GM19452 (cell line): ENCODE measurements at regions not wholly inside any gene's neighbourhood (a gene's known extent, or its start where the extent isn't known, plus 50 kb on each side); places are given as distances from the start of the nearest gene placed in this dataset.
"Not testable (repeated sequence)": the region's sequence is repeated elsewhere in the genome, so short reads cannot be mapped to it uniquely, and the experiment has no call there.

Experiments
- ATAC-seq: cut with Tn5 transposase; IDR thresholded peaks from one replicate; pipeline ENCODE4 v1.9.1; 2021; ENCODE audit not compliant: unreplicated experiment

DNA sequence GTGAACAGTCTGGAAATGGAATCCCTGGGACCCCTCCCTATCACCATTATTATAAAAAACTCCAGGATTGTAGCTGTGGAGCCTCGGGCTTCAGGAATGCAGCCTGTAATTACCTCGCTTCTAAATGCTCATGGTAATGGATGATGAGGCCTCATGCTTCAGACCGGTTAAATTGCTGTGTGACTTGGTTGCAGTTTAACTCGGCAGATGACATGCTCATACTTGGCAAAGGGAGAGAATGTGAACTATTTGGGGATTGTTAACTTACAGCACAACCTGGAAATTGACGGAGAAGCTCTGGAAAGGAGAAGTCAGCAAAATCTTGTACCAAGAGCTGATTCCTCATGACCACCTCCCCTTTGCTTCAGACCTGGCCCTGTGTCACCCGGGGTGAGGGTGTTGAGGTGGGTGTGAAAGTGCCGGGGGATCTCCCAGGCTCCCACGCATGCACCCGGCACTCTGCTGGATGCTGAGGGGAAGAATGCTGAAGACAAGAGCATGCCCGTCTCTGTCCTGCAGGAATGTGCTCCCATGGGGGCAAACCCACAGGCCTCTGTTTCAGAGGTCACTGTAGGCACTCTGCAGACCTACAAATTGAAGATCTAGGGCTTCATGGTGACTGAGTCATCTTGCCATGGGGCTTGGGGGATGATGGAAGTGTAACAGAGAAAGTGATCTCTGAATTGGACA is 364.8 kb downstream of the RPS6KC1 start:
- no peak for ATAC-seq

GRCh38 chr1:213416461-213417224 is 365.6 kb downstream of the RPS6KC1 start:
- ATAC-seq, result no peak

GRCh38 chr1:213417225-213417820 is 366.3 kb downstream of the RPS6KC1 start:
- no peak for ATAC-seq

GRCh38 chr1:213417846-213418245 is 366.8 kb downstream of the RPS6KC1 start:
- ATAC-seq, result no peak

DNA sequence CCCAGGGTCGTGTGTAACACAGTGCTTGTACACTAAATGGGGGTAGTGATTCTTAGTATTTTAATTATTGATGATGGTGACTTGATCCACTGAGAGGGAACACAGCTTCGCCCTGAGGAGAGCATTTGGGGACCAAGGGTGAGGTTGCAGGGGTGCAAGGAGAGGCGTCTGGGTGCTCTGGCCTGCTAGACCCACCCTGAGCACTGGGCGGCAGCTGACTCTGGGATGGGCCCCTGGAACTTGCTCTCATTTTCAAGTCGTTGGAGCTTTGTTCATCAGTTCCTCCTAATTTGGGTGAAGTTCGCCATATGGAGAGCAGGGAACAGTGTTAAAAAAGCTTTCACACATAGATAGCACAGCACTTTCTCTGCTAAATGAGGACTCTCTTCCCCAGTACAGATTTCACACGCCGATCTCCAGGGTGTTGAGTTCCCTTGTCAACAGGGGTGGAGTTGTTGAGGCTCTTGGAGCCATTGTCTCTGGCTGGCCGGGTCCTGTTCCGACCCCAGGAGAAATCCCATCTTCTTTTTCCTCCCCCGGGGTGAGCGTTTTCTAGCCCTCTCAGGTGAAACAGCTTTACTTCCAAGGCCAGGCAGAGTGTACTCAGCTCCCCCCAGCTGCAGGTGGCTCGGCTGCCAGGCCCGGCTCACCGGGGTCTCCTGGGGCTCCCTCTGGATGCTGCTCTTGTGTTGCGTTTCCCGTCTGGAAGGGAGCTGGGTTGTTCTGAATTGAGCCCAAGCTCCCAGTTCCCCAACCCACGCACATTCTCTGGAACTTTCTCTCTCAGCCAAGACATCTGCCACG is 367.4 kb downstream of the RPS6KC1 start:
- ATAC-seq, result no peak

- no peak for ATAC-seq
Measured at GRCh38 chr1:213419401-213420030, 368.5 kb downstream of the RPS6KC1 start.

GRCh38 chr1:213421178-213421577 is 370.1 kb downstream of the RPS6KC1 start:
- ATAC-seq, result not testable (repeated sequence)

- ATAC-seq, result no peak
Measured at GRCh38 chr1:213423041-213423440, 372.0 kb downstream of the RPS6KC1 start.

GRCh38 chr1:213423605-213424004 is 372.6 kb downstream of the RPS6KC1 start:
- ATAC-seq, result no peak

DNA sequence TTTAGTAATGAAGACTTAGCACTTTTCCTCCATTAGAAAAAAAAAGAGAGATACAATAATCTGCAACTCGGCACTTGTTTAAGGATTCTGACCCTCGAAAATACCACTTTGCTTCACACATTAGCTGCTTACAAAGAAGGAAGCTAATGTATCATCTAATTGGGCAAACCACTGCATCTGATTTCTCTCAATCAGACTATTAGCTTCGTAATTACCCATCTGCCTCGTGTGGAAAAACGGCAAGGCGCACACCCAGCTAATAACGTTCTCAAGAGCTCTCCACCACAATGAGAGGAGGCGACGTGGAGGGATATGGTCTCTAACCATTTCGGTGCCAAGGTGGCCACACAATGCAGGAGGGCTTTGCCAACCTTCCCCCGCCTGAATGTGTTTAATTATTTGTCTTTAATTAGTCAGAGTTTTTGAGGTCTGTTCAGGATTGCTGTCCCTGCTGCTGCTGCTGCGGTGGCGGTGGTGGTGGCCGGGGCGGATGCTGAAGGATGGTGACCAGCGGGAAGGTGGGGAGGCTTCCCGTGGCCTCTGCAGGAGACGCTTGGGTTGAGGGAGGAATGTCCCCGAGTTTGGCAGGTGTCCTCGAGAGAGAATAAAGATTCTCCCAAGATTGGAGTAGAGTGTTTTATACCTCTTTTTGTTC is 374.5 kb downstream of the RPS6KC1 start:
- no peak for ATAC-seq

GRCh38 chr1:213429642-213430041 is 378.6 kb downstream of the RPS6KC1 start:
- no peak for ATAC-seq

GRCh38 chr1:213435715-213436114 is 384.7 kb downstream of the RPS6KC1 start:
- ATAC-seq, result no peak

DNA sequence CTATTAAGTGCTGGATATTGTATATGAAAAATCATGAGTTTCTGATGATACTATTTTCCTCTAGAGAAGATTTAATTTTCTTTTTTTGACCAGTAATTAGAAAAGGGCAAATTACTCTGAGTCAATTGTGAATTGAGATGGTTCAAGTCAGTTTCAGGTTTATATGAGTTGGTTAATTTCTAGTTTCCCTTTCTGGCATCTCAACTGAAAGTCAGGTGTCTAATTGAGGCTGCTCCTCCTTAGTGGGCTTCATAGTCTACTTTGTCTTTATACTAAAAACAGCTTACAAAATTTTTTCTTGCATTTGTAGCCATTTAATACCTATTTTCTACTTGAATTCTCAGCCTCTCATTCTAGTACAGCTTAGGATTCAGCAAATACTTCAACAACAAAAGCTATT is 387.3 kb downstream of the RPS6KC1 start:
- no peak for ATAC-seq

DNA sequence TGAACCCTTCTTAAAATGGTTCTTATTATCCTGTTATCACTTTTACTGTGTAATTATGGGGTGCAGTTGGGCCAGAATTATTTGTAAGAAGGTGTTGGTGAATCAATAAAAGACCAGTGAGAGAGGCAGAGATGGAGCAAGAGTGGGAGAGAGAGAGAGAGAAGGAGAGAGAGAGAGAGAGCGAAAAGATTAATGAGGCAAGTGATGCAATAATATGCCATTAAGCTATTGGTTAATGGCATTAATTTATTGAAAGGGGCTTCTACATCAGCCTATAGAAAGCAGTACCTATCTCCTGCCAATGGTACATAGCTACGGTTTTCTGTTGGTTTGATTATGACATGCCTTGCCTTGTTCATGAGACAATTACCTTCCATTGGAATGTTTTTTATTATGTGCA is 388.7 kb downstream of the RPS6KC1 start:
- no peak for ATAC-seq

DNA sequence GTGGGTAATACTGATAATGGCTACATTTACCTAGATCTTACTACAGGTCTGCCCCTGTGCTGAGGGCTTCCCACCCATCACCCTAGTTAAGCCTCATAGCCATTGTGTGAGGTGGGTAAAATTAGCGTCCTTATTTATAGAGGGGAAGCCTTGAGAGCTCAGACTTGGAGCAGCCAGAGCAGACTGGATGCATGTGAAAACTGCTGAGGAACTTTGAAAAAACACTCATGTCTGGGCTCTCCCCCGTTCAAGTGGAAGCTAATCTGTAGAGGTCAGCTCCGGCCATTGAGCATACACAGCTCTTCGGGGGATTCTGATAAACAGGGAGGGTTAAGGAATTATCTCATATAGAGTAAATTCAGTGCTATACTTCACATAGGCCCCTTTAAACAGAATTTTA is 389.7 kb downstream of the RPS6KC1 start:
- ATAC-seq, result no peak

DNA sequence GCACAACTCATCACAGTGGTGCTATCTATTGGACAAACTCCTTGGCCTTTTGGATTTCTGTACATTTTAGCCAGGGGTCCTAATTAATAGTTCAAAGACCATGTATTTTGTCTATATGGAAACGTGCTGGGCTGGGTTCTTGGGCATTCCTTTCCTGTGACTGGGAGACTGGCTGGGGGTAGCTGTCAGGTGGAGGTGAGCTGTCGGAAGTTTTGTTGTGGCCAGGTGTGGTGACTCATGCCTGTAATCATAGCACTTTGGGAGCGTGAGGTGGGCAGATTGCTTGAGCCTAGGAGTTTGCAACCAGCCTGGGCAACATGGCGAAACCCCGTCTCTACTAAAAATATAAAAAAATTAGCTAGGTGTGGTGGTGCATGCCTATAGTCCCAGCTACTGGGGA is 392.4 kb downstream of the RPS6KC1 start:
- ATAC-seq, result no peak

- ATAC-seq, result no peak
Measured at GRCh38 chr1:213444224-213444623, 393.2 kb downstream of the RPS6KC1 start.

DNA sequence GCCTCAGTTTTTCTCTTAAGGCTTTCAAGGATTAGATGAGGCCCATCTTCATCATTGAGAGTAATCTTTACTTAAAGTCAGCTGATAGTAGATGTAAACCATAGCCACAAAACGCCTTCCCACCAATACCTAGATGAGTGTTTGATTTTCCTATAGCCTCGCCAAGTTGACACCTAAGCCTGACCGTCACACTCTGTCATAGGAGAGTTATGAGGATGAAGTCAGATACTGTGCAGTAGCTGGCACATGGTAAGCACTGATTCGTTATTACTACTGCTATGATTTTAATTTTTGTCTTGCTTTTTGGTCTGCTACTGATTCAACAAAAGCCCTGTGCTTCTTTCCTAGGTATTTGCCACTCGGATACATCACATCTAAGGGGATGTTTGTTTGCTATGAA is 395.5 kb downstream of the RPS6KC1 start:
- no peak for ATAC-seq

DNA sequence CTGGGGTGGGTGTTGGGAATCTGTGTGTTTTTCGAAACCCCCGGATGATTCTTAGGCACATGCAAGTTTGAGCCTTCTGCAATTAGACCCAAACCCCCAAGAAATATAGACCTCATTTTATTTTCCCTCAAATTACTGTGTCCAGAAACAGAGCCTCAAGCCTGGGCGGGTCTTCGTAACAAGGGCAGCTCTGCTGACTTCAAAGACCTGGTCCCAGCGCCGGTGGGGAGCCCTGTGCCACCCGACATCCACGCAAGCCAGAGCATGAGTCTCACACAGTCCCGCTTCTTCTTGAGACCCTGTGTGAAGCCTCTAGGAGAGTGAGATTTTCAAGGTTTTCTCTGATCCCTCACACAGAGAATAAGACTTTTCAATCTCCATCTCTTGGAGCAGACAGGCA is 397.3 kb downstream of the RPS6KC1 start:
- no peak for ATAC-seq

- ATAC-seq, result no peak
Measured at GRCh38 chr1:213448776-213449175, 397.7 kb downstream of the RPS6KC1 start.
